NB4 (cell line): ENCODE measurements at regions not wholly inside any gene's neighbourhood (a gene's known extent, or its start where the extent isn't known, plus 50 kb on each side); places are given as distances from the start of the nearest gene placed in this dataset.

Experiments used
- MYC ChIP-seq: IDR thresholded peaks from 2 replicates; pipeline ENCODE4 v1.6.1; 2011; ENCODE audit warnings: low read depth, low read length
- POLR2A ChIP-seq: IDR thresholded peaks from 2 replicates; pipeline ENCODE4 v1.6.1; 2011; ENCODE audit warnings: mild to moderate bottlenecking; ENCODE audit not compliant: insufficient read length; ENCODE audit errors: extremely low read depth
- TF ChIP-seq, protein P1 (sequence below): IDR thresholded peaks from one replicate; pipeline ENCODE4 v1.5.1; 2012; ENCODE audit warnings: low read depth, low read length
- TF ChIP-seq, protein P2 (sequence below): IDR thresholded peaks from 2 replicates; pipeline ENCODE4 v1.6.1; 2011; ENCODE audit warnings: low read depth, low read length

DNA sequence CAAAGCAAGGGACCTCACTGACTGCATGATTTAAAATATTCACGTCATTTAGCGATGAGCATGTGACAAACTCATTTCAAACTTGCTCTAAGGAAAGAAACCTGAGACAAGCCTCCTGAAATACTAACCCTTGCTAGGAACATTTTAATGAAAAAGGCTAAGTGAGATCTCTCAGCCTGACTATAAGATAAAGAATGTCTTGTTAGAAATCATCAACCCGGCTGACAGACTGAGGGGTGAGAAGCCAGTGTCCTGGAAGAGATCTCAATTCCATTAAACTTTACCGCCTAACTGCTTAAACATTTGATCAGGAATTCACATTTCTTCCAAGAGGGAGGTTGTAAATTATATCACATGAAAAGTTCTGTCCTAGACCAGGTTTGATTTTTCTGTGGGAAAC is 274.8 kb upstream of the EXOC2 start:
- TF ChIP-seq, protein P1, sequence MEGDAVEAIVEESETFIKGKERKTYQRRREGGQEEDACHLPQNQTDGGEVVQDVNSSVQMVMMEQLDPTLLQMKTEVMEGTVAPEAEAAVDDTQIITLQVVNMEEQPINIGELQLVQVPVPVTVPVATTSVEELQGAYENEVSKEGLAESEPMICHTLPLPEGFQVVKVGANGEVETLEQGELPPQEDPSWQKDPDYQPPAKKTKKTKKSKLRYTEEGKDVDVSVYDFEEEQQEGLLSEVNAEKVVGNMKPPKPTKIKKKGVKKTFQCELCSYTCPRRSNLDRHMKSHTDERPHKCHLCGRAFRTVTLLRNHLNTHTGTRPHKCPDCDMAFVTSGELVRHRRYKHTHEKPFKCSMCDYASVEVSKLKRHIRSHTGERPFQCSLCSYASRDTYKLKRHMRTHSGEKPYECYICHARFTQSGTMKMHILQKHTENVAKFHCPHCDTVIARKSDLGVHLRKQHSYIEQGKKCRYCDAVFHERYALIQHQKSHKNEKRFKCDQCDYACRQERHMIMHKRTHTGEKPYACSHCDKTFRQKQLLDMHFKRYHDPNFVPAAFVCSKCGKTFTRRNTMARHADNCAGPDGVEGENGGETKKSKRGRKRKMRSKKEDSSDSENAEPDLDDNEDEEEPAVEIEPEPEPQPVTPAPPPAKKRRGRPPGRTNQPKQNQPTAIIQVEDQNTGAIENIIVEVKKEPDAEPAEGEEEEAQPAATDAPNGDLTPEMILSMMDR: no peak
- TF ChIP-seq POLR2A (no peak), MYC (no peak)
- TF ChIP-seq, protein P2, sequence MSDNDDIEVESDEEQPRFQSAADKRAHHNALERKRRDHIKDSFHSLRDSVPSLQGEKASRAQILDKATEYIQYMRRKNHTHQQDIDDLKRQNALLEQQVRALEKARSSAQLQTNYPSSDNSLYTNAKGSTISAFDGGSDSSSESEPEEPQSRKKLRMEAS: no peak
